CD4-positive, alpha-beta memory T cell (primary cell): ENCODE measurements at regions not wholly inside any gene's neighbourhood (a gene's known extent, or its start where the extent isn't known, plus 50 kb on each side); places are given as distances from the start of the nearest gene placed in this dataset.

Source experiments
- CTCF ChIA-PET: fragments of 350-600 bp; sonication (Branson Sonifier 250); formaldehyde crosslinking; loops from one replicate; lab custom pipeline; 2021; ENCODE audit warnings: inconsistent platforms; ENCODE audit not compliant: partially characterized antibody; lab: Charles Lee
- POLR2A ChIA-PET: fragments of 350-600 bp; sonication (Branson Sonifier 250); formaldehyde crosslinking; loops from one replicate; lab custom pipeline; 2021; ENCODE audit not compliant: partially characterized antibody; lab: Charles Lee
- DNase-seq, 5 donors: peaks; one replicate each; pipeline versions ENCODE4 v3.0.0 to v3.0.0-alpha.2; 2020 to 2022; ENCODE audit warnings: mixed read lengths in 1 of 5
- H3K27ac ChIP-seq: one replicate; pipeline ENCODE4 v1.7.0; 2013; ENCODE audit warnings: low read depth, low read length
- H3K27me3 ChIP-seq: 2 replicates; pipeline ENCODE4 v1.7.0; 2013; ENCODE audit warnings: mild to moderate bottlenecking, low read length, moderate library complexity; ENCODE audit not compliant: insufficient read depth
- H3K36me3 ChIP-seq: 2 replicates; pipeline ENCODE4 v1.7.0; 2013; ENCODE audit warnings: mild to moderate bottlenecking, low read length, moderate library complexity; ENCODE audit not compliant: insufficient read depth
- H3K4me1 ChIP-seq: 2 replicates; pipeline ENCODE4 v1.7.0; 2013; ENCODE audit warnings: mild to moderate bottlenecking, low read length, moderate library complexity; ENCODE audit not compliant: insufficient read depth
- H3K4me3 ChIP-seq, 2 donors: one replicate each; pipeline ENCODE4 v1.7.0; 2013; ENCODE audit warnings: low read length in 2 of 2, mild to moderate bottlenecking in 1 of 2
- H3K9me3 ChIP-seq, 2 donors: one replicate each; pipeline ENCODE4 v1.7.0; 2013; ENCODE audit warnings: low read length in 2 of 2, control low read depth in 1 of 2; ENCODE audit not compliant: control insufficient read depth in 1 of 2
- H3K27ac Mint-ChIP-seq, 7 donors: one replicate each; pipeline ENCODE4 v1.8.0; 2020 to 2021; ENCODE audit warnings: mixed read lengths in 7 of 7, mild to moderate bottlenecking in 6 of 7, inconsistent platforms in 3 of 7, moderate library complexity in 3 of 7
- H3K27me3 Mint-ChIP-seq, 2 donors: one replicate each; pipeline ENCODE4 v1.8.0; 2020 to 2021; ENCODE audit warnings: mixed read lengths in 2 of 2
- H3K36me3 Mint-ChIP-seq, 2 donors: one replicate each; pipeline ENCODE4 v1.8.0; 2020 to 2021; ENCODE audit warnings: mixed read lengths in 2 of 2, inconsistent platforms in 1 of 2, mild to moderate bottlenecking in 1 of 2
- H3K4me1 Mint-ChIP-seq, 4 donors: one replicate each; pipeline ENCODE4 v1.8.0; 2020 to 2021; ENCODE audit warnings: mixed read lengths in 4 of 4, mild to moderate bottlenecking in 1 of 4
- H3K4me3 Mint-ChIP-seq, 8 donors: one replicate each; pipeline ENCODE4 v1.8.0; 2020 to 2021; ENCODE audit warnings: mixed read lengths in 8 of 8, mild to moderate bottlenecking in 7 of 8, moderate library complexity in 6 of 8, inconsistent platforms in 3 of 8
- H3K9me3 Mint-ChIP-seq, 8 donors: one replicate each; pipeline ENCODE4 v1.8.0; 2020 to 2021; ENCODE audit warnings: mixed read lengths in 8 of 8, mild to moderate bottlenecking in 5 of 8, inconsistent platforms in 3 of 8, moderate library complexity in 1 of 8
- intact Hi-C: fragments of 100-400 bp; cut with micrococcal nuclease; formaldehyde crosslinking; loops from one replicate; pipeline ENCODE4 v1.15.1; 2023

- Mint-ChIP-seq H3K9me3 (no peaks in the 10 kb centered on the region), H3K27ac (peak overlapping the region; percentile 58 to 91 (median 88)), H3K36me3 (no peaks in the 10 kb centered on the region), H3K4me1 (peaks cover 30 to 56% (median 43%) of the 10 kb centered on the region in 4 donors), H3K27me3 (no peaks in the 10 kb centered on the region), H3K4me3 (peak overlapping the region; percentile 21 to 79 (median 60))
- ChIA-PET POLR2A (interaction anchor here (0.6 to 19.6 kb wide), 10 partner anchors 9 to 86 kb away, joined by 3 to 646 read pairs (median 6); partner anchors contain the start of gene TAGAP), CTCF (interaction anchor here (1.0 to 3.9 kb wide), 8 partner anchors 9 to 85 kb away, joined by 3 to 21 read pairs (median 4); partner anchors contain the start of gene TAGAP)
- no peaks in the 10 kb centered on the region for H3K9me3 ChIP-seq
- no peaks in the 10 kb centered on the region for H3K27me3 ChIP-seq
- no peak overlapping the region for H3K4me3 ChIP-seq
- no peaks in the 10 kb centered on the region for H3K36me3 ChIP-seq
- H3K27ac ChIP-seq, result no peak overlapping the region
- intact Hi-C loops, result no loop called here
- H3K4me1 ChIP-seq, result peaks cover 49% of the 10 kb centered on the region
- DNase-seq, result peak in 3 of 5 donors; percentile 38 to 64 (median 48)
Observed at GRCh38 chr6:159094444-159095252, 49.9 kb upstream of the TAGAP start.
